HCT116 (cell line): ENCODE measurements at regions not wholly inside any gene's neighbourhood (a gene's known extent, or its start where the extent isn't known, plus 50 kb on each side); places are given as distances from the start of the nearest gene placed in this dataset.

ENCODE experiments used
- CTCF ChIP-seq, 3 experiments: fragments of 200-600 bp in 1 of 3; sonication (generic) in 1 of 3; IDR thresholded peaks in 2 of 3; conservative IDR thresholded peaks in 1 of 3; 2 replicates each; pipeline ENCODE4 v1.5.1; 2012 to 2017; ENCODE audit warnings: low read depth in 2 of 3, low read length in 2 of 3, antibody characterized with exemption in 1 of 3, borderline replicate concordance in 1 of 3, control low read depth in 1 of 3, mild to moderate bottlenecking in 1 of 3, mixed read lengths in 1 of 3, mixed run types in 1 of 3, moderate library complexity in 1 of 3; ENCODE audit not compliant: insufficient read depth in 1 of 3
- EZH2phosphoT487 ChIP-seq: fragments of 200-600 bp; IDR thresholded peaks from 2 replicates; pipeline ENCODE4 v1.6.1; 2018; ENCODE audit warnings: antibody characterized with exemption, borderline replicate concordance
- FOSL1 ChIP-seq: IDR thresholded peaks from 2 replicates; pipeline ENCODE4 v1.6.1; 2012; ENCODE audit warnings: low read depth

- TF ChIP-seq CTCF (IDR thresholded peaks at IDR 0.05 in 2 of 3, conservative IDR thresholded peaks at IDR 0.05 in 1 of 3; ENCODE audit: borderline replicate concordance in 1 of 3, insufficient read depth in 1 of 3, low read depth in 2 of 3, low read length in 2 of 3) (no peak), FOSL1 (no peak), EZH2phosphoT487 (no peak)
Measured at GRCh38 chr1:36708587-36708986, 225.9 kb upstream of the CSF3R start.
